Endothelial cell of umbilical vein (primary cell): ENCODE measurements at regions not wholly inside any gene's neighbourhood (a gene's known extent, or its start where the extent isn't known, plus 50 kb on each side); places are given as distances from the start of the nearest gene placed in this dataset.

Experiments used
- BruUV-seq: library from RNA; stranded (reverse); fragments of 400-500 nt; replicated peaks from 2 replicates; lab custom pipeline; 2021; lab: Mats Ljungman, UMichigan
- CTCF ChIA-PET: fragments of 300-600, 350-600 bp; sonication (Branson Sonifier 250); formaldehyde crosslinking; loops from one replicate; lab custom pipeline; 2021; ENCODE audit warnings: antibody characterized with exemption, inconsistent platforms; lab: Charles Lee
- POLR2A ChIA-PET: fragments of 300-600, 350-600 bp; sonication (Branson Sonifier 250); formaldehyde crosslinking; loops from one replicate; lab custom pipeline; 2021; ENCODE audit warnings: antibody characterized with exemption, inconsistent platforms; lab: Charles Lee
- DNase-seq: peaks from one replicate; pipeline ENCODE4 v3.0.0-alpha.2; 2011; ENCODE audit warnings: low read depth, low spot score
- FAIRE-seq: peaks from 2 replicates; lab custom pipeline; 2011; peaks lifted over from hg19 to GRCh38; lab: Jason Lieb, UNC
- H2AFZ ChIP-seq: 2 replicates; pipeline ENCODE4 v1.6.0; 2012; ENCODE audit warnings: low read depth, low read length, control low read depth, inconsistent platforms
- H3K27ac ChIP-seq: 2 replicates; pipeline ENCODE4 v1.5.1; 2011; ENCODE audit warnings: low read depth, mild to moderate bottlenecking, control low read depth, low read length, moderate library complexity; ENCODE audit not compliant: insufficient read depth
- H3K27me3 ChIP-seq, 2 experiments: 2 replicates each; pipeline versions ENCODE4 v1.6.0 to v1.6.1; 2011; ENCODE audit warnings: low read length in 2 of 2, mixed read lengths in 1 of 2; ENCODE audit not compliant: control insufficient read depth in 2 of 2, insufficient read depth in 2 of 2
- H3K36me3 ChIP-seq, 2 experiments: 2 replicates in 1 of 2; 3 replicates in 1 of 2; pipeline ENCODE4 v1.5.1; 2011; ENCODE audit warnings: low read length in 2 of 2, mild to moderate bottlenecking in 1 of 2, moderate library complexity in 1 of 2; ENCODE audit not compliant: control insufficient read depth in 2 of 2, insufficient read depth in 2 of 2; ENCODE audit errors: extremely low read depth in 1 of 2
- H3K4me1 ChIP-seq: 3 replicates; pipeline ENCODE4 v1.5.1; 2011; ENCODE audit warnings: mild to moderate bottlenecking, low read length; ENCODE audit not compliant: control insufficient read depth, insufficient read depth; ENCODE audit errors: extremely low read depth
- H3K4me2 ChIP-seq: 2 replicates; pipeline ENCODE4 v1.6.1; 2011; ENCODE audit warnings: low read length, control low read depth, mixed read lengths; ENCODE audit not compliant: insufficient read depth
- H3K4me3 ChIP-seq, 3 experiments: fragments of 200-600 bp in 1 of 3; sonication (generic), shearing (Covaris generic) in 1 of 3; replicated peaks in 1 of 3; 2 replicates each; pipeline ENCODE4 v1.5.1; 2011 to 2016; ENCODE audit warnings: control low read depth in 3 of 3, low read length in 3 of 3, mild to moderate bottlenecking in 2 of 3, inconsistent platforms in 1 of 3, low read depth in 1 of 3, moderate library complexity in 1 of 3; ENCODE audit not compliant: insufficient read depth in 1 of 3
- H3K79me2 ChIP-seq: 2 replicates; pipeline ENCODE4 v1.6.0; 2012; ENCODE audit warnings: low read length, inconsistent platforms; ENCODE audit not compliant: control insufficient read depth, insufficient read depth
- H3K9ac ChIP-seq: replicated peaks from 2 replicates; pipeline ENCODE3; 2011; ENCODE audit warnings: low read length, control low read depth; ENCODE audit not compliant: insufficient read depth; ENCODE audit errors: extremely low read depth
- H3K9me1 ChIP-seq: replicated peaks from 3 replicates; pipeline ENCODE4 v1.6.0; 2011; ENCODE audit warnings: mild to moderate bottlenecking, low read length; ENCODE audit not compliant: control insufficient read depth, insufficient read depth; ENCODE audit errors: extremely low read depth
- H3K9me3 ChIP-seq: replicated peaks from 2 replicates; pipeline ENCODE4 v1.5.1; 2012; ENCODE audit warnings: low read length, inconsistent platforms; ENCODE audit not compliant: control insufficient read depth, insufficient read depth
- H4K20me1 ChIP-seq: replicated peaks from 2 replicates; pipeline ENCODE3; 2011; ENCODE audit warnings: mild to moderate bottlenecking, low read length; ENCODE audit not compliant: control insufficient read depth, insufficient read depth; ENCODE audit errors: extremely low read depth
- CTCF ChIP-seq, 2 donors: IDR thresholded peaks; 1 replicate in 1 of 2; 2 replicates in 1 of 2; pipeline ENCODE4 v1.5.1; 2011; ENCODE audit warnings: low read length in 2 of 2, mild to moderate bottlenecking in 2 of 2, moderate library complexity in 2 of 2, control low read depth in 1 of 2, inconsistent platforms in 1 of 2, low read depth in 1 of 2; ENCODE audit not compliant: insufficient read depth in 1 of 2; ENCODE audit errors: extremely low read depth in 1 of 2
- EZH2 ChIP-seq: IDR thresholded peaks from 2 replicates; pipeline ENCODE4 v1.6.1; 2012; ENCODE audit warnings: borderline replicate concordance, low read depth, mild to moderate bottlenecking, moderate library complexity, low read length, inconsistent platforms; ENCODE audit not compliant: severe bottlenecking
- FOS ChIP-seq: IDR thresholded peaks from 2 replicates; pipeline ENCODE4 v1.6.1; 2011; ENCODE audit warnings: mild to moderate bottlenecking, low read length, moderate library complexity, borderline replicate concordance; ENCODE audit not compliant: insufficient read depth
- GATA2 ChIP-seq: IDR thresholded peaks from 2 replicates; pipeline ENCODE4 v1.7.0; 2011; ENCODE audit warnings: low read depth, mild to moderate bottlenecking, moderate library complexity, mixed read lengths, low read length; ENCODE audit not compliant: insufficient read length, insufficient read depth
- JUN ChIP-seq: IDR thresholded peaks from 2 replicates; pipeline ENCODE4 v1.6.1; 2011; ENCODE audit warnings: borderline replicate concordance, low read depth; ENCODE audit not compliant: insufficient read length, insufficient read depth
- MAX ChIP-seq: IDR thresholded peaks from 2 replicates; pipeline ENCODE4 v1.6.1; 2011; ENCODE audit not compliant: insufficient read depth, insufficient read length
- MYC ChIP-seq: IDR thresholded peaks from one replicate; pipeline ENCODE4 v1.6.1; 2011; ENCODE audit warnings: mild to moderate bottlenecking, low read depth, low read length
- POLR2A ChIP-seq: IDR thresholded peaks from 2 replicates; pipeline ENCODE4 v1.6.1; 2012; ENCODE audit warnings: low read depth, mild to moderate bottlenecking, control low read depth, low read length
- POLR2AphosphoS5 ChIP-seq: IDR thresholded peaks from 2 replicates; pipeline ENCODE4 v1.6.1; 2012; ENCODE audit warnings: low read depth, mild to moderate bottlenecking, control low read depth, low read length, moderate library complexity; ENCODE audit not compliant: insufficient read depth
- dilution Hi-C: fragments of 300-500 bp; cut with MboI; formaldehyde crosslinking; loops from one replicate; pipeline ENCODE4 v1.15.0; 2019; ENCODE audit warnings: low sequenced_read_pairs; ENCODE audit not compliant: extremely low pct_ligation_motif_present
- intact Hi-C: fragments of 100-400 bp; cut with micrococcal nuclease; formaldehyde crosslinking; loops from one replicate; pipeline ENCODE4 v1.10.0; 2022

- no peak for DNase-seq
- Histone ChIP-seq H3K9me3 (no peaks in the 10 kb centered on the region), H4K20me1 (no peaks in the 10 kb centered on the region), H3K36me3 (no peaks in the 10 kb centered on the region), H3K9me1 (no peaks in the 10 kb centered on the region), H3K9ac (no peak overlapping the region), H3K4me3 (no peak overlapping the region), H3K4me2 (no peak overlapping the region), H3K27me3 (no peaks in the 10 kb centered on the region), H2AFZ (no peak overlapping the region), H3K4me1 (no peaks in the 10 kb centered on the region), H3K79me2 (no peaks in the 10 kb centered on the region), H3K27ac (no peak overlapping the region)
- no TSS peak for BruUV-seq
- CTCF ChIA-PET = no interaction called here
- POLR2A ChIA-PET = no interaction called here
- intact Hi-C loops (no loop called here), dilution Hi-C loops (no loop called here)
- FAIRE-seq = no peak
- TF ChIP-seq MAX = no peak
- TF ChIP-seq POLR2A = no peak
- no peak for TF ChIP-seq GATA2
- no peak for TF ChIP-seq CTCF (IDR thresholded peaks at IDR 0.05; ENCODE audit: extremely low read depth in 1 of 2, insufficient read depth in 1 of 2, low read depth in 1 of 2, low read length in 2 of 2)
- no peak for TF ChIP-seq POLR2AphosphoS5
- TF ChIP-seq EZH2 = no peak
- no peak for TF ChIP-seq MYC
- TF ChIP-seq FOS = no peak
- TF ChIP-seq JUN = no peak
These were observed 883.5 kb upstream of the ADGRL2 start for GRCh38 chr1:80917225-80917624.
